MM.1S (cell line): ENCODE measurements at regions not wholly inside any gene's neighbourhood (a gene's known extent, or its start where the extent isn't known, plus 50 kb on each side); places are given as distances from the start of the nearest gene placed in this dataset.

ENCODE experiments used
- EZH2 ChIP-seq: fragments of 300-600 bp; sonication (generic); optimal IDR thresholded peaks from 2 replicates; pipeline ENCODE3; 2017; ENCODE audit warnings: low read depth, mild to moderate bottlenecking, antibody characterized with exemption, low read length, mixed read lengths
- TF ChIP-seq, protein P1 (sequence below): fragments of 300-600 bp; sonication (generic); IDR thresholded peaks from 2 replicates; pipeline ENCODE4 v1.5.1; 2016; ENCODE audit warnings: antibody characterized with exemption, low read length, mixed read lengths

DNA sequence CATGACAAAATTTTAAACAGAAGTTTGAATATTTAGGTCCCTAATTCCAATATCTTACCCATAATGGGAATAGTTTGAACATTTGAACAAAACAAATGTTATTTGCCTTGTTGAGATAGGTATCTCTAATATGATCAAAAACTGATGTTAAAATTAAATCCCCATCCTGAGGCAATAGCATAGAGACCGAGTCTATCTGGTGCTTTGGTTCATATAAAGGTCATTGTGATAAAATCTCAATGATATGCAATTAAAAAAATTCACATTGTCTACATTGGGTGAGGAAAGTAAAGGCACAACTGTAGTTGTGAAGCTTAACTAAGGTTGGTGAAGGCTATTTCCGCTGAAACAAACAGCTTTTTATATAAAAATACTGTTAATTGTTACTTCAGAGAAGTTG lies 318.3 kb downstream of the CAAP1 start:
- TF ChIP-seq, protein P1, sequence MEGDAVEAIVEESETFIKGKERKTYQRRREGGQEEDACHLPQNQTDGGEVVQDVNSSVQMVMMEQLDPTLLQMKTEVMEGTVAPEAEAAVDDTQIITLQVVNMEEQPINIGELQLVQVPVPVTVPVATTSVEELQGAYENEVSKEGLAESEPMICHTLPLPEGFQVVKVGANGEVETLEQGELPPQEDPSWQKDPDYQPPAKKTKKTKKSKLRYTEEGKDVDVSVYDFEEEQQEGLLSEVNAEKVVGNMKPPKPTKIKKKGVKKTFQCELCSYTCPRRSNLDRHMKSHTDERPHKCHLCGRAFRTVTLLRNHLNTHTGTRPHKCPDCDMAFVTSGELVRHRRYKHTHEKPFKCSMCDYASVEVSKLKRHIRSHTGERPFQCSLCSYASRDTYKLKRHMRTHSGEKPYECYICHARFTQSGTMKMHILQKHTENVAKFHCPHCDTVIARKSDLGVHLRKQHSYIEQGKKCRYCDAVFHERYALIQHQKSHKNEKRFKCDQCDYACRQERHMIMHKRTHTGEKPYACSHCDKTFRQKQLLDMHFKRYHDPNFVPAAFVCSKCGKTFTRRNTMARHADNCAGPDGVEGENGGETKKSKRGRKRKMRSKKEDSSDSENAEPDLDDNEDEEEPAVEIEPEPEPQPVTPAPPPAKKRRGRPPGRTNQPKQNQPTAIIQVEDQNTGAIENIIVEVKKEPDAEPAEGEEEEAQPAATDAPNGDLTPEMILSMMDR = no peak
- no peak for TF ChIP-seq EZH2
